ENCODE measurements at regions not wholly inside any gene's neighbourhood (a gene's known extent, or its start where the extent isn't known, plus 50 kb on each side); places are given as distances from the start of the nearest gene placed in this dataset.
"Not testable (repeated sequence)": the region's sequence is repeated elsewhere in the genome, so short reads cannot be mapped to it uniquely, and the experiment has no call there.

GRCh38 chr7:24042028-24042427 is 242.0 kb upstream of the NPY start:
- in situ Hi-C loops (cut with MboI; ENCODE audit: low sequenced_read_pairs), result no loop called here

DNA sequence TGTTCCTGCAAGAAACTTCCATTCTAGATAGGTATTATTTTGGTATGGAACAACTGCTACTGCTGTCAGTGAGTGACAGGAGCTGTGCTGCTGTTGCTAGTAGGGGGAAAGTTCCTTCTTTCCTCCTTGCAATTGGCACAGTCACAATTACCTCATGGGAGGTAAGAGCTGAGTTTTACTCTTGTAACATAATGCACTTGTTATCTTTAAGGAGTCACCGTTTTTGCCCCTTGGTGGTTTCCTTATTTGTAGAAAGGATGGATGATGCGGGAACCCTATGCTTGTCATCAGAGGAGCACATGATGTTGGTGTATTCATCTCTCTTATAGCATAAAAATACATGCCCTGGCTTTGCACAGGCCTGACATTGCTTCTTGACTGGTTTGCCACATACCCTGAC is 234.7 kb upstream of the NPY start:
- in situ Hi-C loops (cut with MboI; ENCODE audit: low sequenced_read_pairs), result no loop called here

- in situ Hi-C loops (cut with MboI; ENCODE audit: low sequenced_read_pairs), result no loop called here
These were observed 232.9 kb upstream of the NPY start for GRCh38 chr7:24050991-24051560.

- in situ Hi-C loops (cut with MboI; ENCODE audit: low sequenced_read_pairs), result no loop called here
These were observed 232.3 kb upstream of the NPY start for GRCh38 chr7:24051651-24052050.

DNA sequence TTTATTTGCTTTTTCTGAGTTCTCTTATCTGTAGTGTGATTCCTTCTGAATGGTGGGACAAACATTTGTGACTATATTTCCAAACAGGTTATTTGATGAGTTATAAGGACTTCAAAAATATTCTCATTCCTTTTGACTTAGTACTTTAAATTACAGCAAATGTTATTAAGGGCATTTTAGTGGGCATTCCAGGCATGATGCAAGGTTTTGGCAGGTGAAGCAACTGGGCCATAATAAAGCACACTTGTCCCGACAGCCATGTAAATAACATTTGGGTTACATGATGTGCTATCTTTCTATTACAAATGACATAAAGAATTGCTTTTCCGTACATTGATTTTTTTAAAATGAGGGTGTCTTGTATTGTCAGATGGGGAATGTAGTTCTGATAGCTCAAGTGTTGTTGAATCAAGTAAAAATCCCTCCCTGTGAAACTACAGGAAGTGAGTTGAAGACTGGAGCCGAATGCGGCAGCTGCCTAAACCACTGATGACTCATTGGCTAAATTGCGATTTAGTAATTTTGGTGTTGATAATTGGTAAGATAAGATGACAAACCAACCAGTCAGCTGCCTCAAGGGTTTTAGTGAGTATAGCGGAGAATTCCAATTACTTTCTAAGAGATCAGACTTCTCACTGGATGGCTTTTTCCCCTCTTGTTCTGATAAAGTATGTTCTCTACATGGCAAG is 231.3 kb upstream of the NPY start:
- in situ Hi-C loops (cut with MboI; ENCODE audit: low sequenced_read_pairs), result no loop called here

DNA sequence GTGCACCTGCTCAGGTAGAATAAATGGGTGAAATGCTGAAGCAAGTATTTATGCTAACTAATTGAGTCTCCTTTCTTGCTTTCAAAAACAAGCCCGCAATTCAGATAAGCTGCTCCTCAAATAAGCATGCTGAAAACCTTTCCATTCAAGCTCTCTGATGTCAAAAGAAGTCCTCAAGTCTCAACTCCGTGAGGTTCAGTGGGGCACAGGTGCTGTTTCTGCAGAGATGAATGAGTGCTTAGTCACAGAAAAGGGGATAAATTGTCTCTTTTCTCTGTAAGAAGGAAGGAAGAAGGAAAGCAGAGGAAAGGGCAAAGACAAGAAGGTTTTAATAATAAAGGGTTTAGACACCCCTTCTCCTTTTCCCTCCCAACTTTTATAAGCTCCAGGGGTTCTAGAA is 229.8 kb upstream of the NPY start:
- in situ Hi-C loops (cut with MboI; ENCODE audit: low sequenced_read_pairs), result no loop called here

DNA sequence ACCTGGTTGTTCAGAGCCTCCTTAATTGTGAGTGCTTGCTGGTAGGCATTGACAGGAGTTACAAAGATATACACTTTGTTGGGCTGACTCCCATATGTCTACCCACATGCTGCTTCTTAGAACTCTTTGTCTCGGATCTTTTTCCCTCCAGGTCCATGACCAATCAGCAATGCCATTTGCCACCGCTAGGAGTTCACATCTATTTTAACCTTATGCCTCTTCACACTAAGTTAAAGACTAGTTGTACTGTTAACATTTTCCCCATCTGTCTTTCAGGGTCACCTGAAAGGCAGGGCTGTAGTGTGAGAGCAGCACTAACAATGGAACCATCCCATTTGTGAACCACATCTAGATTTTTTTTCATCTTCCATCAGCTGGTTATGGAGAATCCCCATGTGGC is 226.7 kb upstream of the NPY start:
- in situ Hi-C loops (cut with MboI; ENCODE audit: low sequenced_read_pairs), result no loop called here

GRCh38 chr7:24058953-24059352 is 225.0 kb upstream of the NPY start:
- in situ Hi-C loops (cut with MboI; ENCODE audit: low sequenced_read_pairs), result no loop called here

GRCh38 chr7:24059775-24060174 is 224.2 kb upstream of the NPY start:
- in situ Hi-C loops (cut with MboI; ENCODE audit: low sequenced_read_pairs), result no loop called here

- in situ Hi-C loops (cut with MboI; ENCODE audit: low sequenced_read_pairs), result no loop called here
These were observed 220.3 kb upstream of the NPY start for GRCh38 chr7:24063721-24064120.

- in situ Hi-C loops (cut with MboI; ENCODE audit: low sequenced_read_pairs), result no loop called here
These were observed 214.2 kb upstream of the NPY start for GRCh38 chr7:24069751-24070150.

DNA sequence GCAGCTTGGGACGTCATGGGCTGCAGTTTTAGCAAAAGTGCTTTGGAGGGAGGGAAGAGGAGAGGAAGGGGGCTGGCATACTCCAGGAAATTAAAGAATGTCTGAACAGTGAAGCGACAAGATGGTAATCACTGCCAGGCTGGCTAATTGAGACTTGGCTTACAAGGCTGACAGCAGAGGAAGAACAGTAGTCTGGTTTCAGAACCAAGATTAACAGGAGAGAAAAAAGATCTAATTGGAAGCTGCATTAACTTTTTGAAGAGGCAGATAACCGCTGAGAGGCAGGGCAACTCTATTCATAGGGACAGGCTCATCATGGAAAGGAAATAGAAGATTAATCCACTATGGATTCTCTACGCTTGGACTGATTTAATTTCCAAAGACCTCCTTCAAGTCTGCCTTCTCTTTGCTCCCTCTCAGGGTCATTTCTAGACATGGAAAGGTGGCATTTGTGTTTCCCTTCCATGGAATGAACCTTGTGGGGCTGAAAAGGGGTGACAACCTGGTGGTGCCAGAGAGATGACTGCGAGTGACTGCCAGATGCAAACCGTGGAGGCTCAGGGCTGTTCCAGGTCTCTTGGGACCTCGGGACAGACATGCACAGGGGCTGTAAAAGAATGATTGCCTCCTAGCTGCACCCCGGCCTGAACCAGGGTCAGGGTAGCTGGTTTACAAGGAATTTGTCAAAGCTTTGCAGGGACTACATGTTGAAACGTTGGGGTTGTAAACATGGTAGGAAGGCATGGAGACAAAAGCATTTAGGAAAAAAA is 210.2 kb upstream of the NPY start:
- in situ Hi-C loops (cut with MboI; ENCODE audit: low sequenced_read_pairs), result no loop called here

DNA sequence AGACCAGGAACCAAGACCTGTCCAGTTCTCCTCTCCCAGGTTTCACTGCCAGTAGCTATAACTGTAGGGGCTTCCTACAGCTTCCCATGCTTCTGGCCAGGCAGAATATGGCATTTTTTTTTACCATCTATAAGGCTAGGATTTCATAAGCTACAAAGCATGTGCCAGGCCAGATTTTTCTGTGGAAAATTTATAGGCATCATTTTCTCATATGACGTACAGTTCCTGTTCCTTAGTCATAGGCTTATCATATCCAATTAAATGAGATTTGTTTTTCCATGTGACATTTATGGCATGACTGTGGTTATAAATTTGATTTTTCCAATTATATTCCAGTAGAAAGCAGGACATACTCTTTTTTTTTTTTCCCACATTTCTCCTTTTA is 208.6 kb upstream of the NPY start:
- in situ Hi-C loops (cut with MboI; ENCODE audit: low sequenced_read_pairs), result no loop called here

GRCh38 chr7:24082826-24083225 is 201.2 kb upstream of the NPY start:
- in situ Hi-C loops (cut with MboI; ENCODE audit: low sequenced_read_pairs), result no loop called here

DNA sequence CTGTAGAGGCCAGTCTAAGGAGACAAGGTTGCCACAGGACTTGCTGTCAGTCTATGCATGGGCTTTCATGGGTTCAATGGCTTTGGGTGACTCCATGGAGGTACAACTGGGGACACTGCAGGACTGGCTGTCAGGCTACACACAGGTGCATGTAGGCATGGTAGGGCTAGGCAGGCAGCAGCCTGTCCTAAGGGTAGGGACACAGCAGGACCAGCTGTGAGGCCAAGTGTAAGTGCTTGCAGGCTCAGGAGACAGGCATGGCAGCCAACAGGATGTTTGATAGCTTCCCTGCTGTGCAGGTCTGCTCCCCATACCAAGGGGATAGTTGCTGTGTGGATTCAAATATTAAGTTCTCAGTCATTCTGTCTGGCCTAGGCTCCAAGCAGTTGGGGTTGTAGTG is 181.0 kb upstream of the NPY start:
- in situ Hi-C loops (cut with MboI; ENCODE audit: low sequenced_read_pairs), result no loop called here

DNA sequence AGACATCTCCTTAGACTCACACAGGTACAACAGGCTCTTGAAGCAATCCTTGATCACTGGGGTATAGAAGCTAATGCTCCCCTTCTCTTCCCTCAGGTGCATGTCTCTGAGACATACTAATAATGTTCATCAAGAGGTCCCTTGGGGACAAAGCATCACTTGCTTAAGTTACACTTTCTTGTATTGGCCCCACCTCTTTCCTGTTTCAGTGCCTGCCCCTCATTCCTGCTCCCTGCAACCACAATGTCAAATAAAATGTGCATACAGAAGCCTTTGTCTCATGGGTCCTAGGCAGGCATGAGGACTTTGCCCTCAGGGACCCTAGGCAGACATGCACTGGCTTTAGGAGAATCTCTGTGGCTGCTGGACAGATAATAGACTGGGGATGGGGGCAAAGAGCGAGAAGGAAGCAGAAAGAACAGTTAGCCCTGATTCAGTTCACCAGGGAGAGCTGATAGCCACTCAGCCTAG is 175.0 kb upstream of the NPY start:
- in situ Hi-C loops (cut with MboI; ENCODE audit: low sequenced_read_pairs), result no loop called here

DNA sequence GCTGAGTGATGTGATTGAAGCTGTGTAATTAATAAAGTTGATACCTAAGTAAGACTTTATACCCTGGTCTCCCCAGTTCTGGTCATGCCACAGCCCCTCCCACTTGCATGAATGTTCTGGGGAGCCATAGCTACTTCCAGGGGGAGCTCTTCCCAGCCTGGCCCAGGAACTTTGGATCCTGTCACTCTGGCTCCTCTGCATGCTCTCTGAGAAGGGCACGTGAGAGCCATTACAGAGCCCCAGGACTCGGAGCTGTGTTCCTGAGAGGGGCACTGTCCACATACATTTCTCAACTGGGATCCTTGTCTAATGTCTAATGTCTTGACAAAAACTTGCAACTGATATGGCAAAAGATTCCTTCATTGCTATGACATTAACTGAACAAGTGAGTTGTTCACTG is 173.9 kb upstream of the NPY start:
- in situ Hi-C loops (cut with MboI; ENCODE audit: low sequenced_read_pairs), result no loop called here

- in situ Hi-C loops (cut with MboI; ENCODE audit: low sequenced_read_pairs), result no loop called here
These were observed 170.5 kb upstream of the NPY start for GRCh38 chr7:24113506-24113905.

DNA sequence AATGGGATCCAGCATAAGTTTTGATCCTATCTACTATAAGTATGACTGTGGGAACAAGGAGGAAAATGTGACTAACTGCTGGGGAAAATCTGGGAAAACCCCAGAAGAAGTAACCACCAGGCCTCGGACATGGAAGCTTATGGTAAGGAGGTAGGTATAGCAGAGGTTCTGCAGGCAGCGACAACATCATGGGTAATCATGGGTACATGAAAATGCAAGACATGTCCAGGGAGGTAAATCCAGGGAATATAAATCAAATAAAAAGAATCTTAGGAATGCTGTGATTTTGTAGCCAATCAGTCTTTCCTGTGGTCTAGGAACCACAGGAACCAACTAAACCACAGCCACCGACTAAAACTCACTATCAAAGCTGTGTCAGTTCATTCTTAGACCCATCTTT is 168.3 kb upstream of the NPY start:
- in situ Hi-C loops (cut with MboI; ENCODE audit: low sequenced_read_pairs), result no loop called here

- in situ Hi-C loops (cut with MboI; ENCODE audit: low sequenced_read_pairs), result not testable (repeated sequence)
These were observed 166.0 kb upstream of the NPY start for GRCh38 chr7:24117903-24118499.

DNA sequence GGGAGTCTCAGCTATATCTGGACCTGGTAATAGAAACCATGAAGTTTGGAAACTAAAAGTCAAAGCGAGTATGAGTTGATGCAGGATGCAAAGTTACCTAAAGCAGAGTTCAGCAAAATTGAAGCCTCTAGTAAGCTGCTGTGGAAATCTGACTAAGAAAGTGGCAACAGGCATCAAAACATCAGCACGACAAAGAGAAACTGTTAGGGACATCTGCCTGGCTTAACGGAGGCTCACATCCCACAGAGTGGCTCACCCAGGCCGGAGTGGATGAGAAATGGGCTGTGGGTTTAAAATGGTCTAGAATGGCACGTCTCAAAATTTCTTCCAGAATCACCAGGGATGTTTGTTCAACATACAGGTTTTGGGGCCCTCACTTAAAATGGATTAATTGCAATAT is 164.1 kb upstream of the NPY start:
- in situ Hi-C loops (cut with MboI; ENCODE audit: low sequenced_read_pairs), result no loop called here

GRCh38 chr7:24123076-24123475 is 160.9 kb upstream of the NPY start:
- in situ Hi-C loops (cut with MboI; ENCODE audit: low sequenced_read_pairs), result no loop called here

All from HL-60/S4 treated with phorbol 12-myristate 13-acetate at 8.2 ng/mL for 4 days and 3 days (cell line).